ENCODE measurements at regions not wholly inside any gene's neighbourhood (a gene's known extent, or its start where the extent isn't known, plus 50 kb on each side); places are given as distances from the start of the nearest gene placed in this dataset.
A peak's percentile ranks its signal among the peaks of the same experiment; 100 is the strongest.

DNA sequence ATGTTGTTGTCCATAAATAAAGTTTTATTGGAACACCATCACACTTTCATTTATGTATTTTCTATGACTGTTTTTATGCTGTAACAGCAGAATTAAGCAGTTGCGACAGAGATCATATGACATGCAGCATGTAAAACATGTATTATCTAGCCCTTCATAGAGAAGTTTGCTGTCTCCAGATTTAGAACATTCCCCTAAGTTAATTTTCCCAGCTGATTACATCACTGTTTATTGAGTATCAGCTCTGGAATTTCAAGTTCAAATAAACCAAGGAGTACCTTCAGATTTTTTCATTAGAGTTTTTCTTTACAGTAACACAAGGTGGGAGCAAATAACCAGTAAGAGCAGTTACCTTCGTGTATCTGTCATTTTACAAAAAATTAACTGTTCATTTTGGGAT is 792.8 kb downstream of the USP25 start:
- CTCF ChIA-PET: no interaction called here
- Histone ChIP-seq H3K27me3 (replicated peaks in 2 of 5; ENCODE audit: control insufficient read depth in 4 of 5, insufficient read depth in 5 of 5, low read length in 4 of 5) (no peaks in the 10 kb centered on the region), H3K4me3 (ENCODE audit: control insufficient read depth in 1 of 7, extremely low read depth in 1 of 7, insufficient read depth in 4 of 7, low read depth in 2 of 7, low read length in 6 of 7) (no peak overlapping the region), H3K4me1 (ENCODE audit: control extremely low read depth in 1 of 4, control insufficient read depth in 4 of 4, insufficient read depth in 4 of 4, low read length in 3 of 4) (no peaks in the 10 kb centered on the region), H3K36me3 (ENCODE audit: control insufficient read depth in 4 of 4, insufficient read depth in 4 of 4, low read length in 3 of 4) (no peaks in the 10 kb centered on the region), H3K9me3 (ENCODE audit: control extremely low read depth in 1 of 5, control insufficient read depth in 4 of 5, insufficient read depth in 2 of 5, low read depth in 1 of 5, low read length in 4 of 5) (peaks cover 0 to 1% (median 0%) of the 10 kb centered on the region in 5 experiments), H3K27ac (ENCODE audit: insufficient read depth in 1 of 2, low read depth in 1 of 2, low read length in 2 of 2, poor library complexity in 1 of 2, severe bottlenecking in 2 of 2) (no peak overlapping the region)
- WGBS (ENCODE audit: insufficient coverage): no CpG with 5 or more reads among the region's 2 CpGs
- POLR2A ChIA-PET: no interaction called here
- no peak for DNase-seq

- no peak for DNase-seq
- Histone ChIP-seq H3K27me3 (replicated peaks in 2 of 5; ENCODE audit: control insufficient read depth in 4 of 5, insufficient read depth in 5 of 5, low read length in 4 of 5) (no peaks in the 10 kb centered on the region), H3K4me3 (ENCODE audit: control insufficient read depth in 1 of 7, extremely low read depth in 1 of 7, insufficient read depth in 4 of 7, low read depth in 2 of 7, low read length in 6 of 7) (no peak overlapping the region), H3K4me1 (ENCODE audit: control extremely low read depth in 1 of 4, control insufficient read depth in 4 of 4, insufficient read depth in 4 of 4, low read length in 3 of 4) (no peaks in the 10 kb centered on the region), H3K36me3 (ENCODE audit: control insufficient read depth in 4 of 4, insufficient read depth in 4 of 4, low read length in 3 of 4) (no peaks in the 10 kb centered on the region), H3K27ac (ENCODE audit: insufficient read depth in 1 of 2, low read depth in 1 of 2, low read length in 2 of 2, poor library complexity in 1 of 2, severe bottlenecking in 2 of 2) (no peak overlapping the region), H3K9me3 (ENCODE audit: control extremely low read depth in 1 of 5, control insufficient read depth in 4 of 5, insufficient read depth in 2 of 5, low read depth in 1 of 5, low read length in 4 of 5) (peaks cover 0 to 9% (median 0%) of the 10 kb centered on the region in 5 experiments)
- no CpG with 5 or more reads among the region's 2 CpGs for WGBS (ENCODE audit: insufficient coverage)
- CTCF ChIA-PET: no interaction called here
- POLR2A ChIA-PET: no interaction called here
Observed at GRCh38 chr21:16530656-16531055, 800.9 kb downstream of the USP25 start.

GRCh38 chr21:16532840-16533239 is 803.1 kb downstream of the USP25 start:
- DNase-seq: peak in 2 of 3 donors; percentile 14 to 31
- no peaks in the 10 kb centered on the region for H3K36me3 ChIP-seq (ENCODE audit: control insufficient read depth in 4 of 4, insufficient read depth in 4 of 4, low read length in 3 of 4)
- H3K9me3 ChIP-seq (ENCODE audit: control extremely low read depth in 1 of 5, control insufficient read depth in 4 of 5, insufficient read depth in 2 of 5, low read depth in 1 of 5, low read length in 4 of 5): peaks cover 0 to 9% (median 0%) of the 10 kb centered on the region in 5 experiments
- no peak overlapping the region for H3K27ac ChIP-seq (ENCODE audit: insufficient read depth in 1 of 2, low read depth in 1 of 2, low read length in 2 of 2, poor library complexity in 1 of 2, severe bottlenecking in 2 of 2)
- H3K4me3 ChIP-seq (ENCODE audit: control insufficient read depth in 1 of 7, extremely low read depth in 1 of 7, insufficient read depth in 4 of 7, low read depth in 2 of 7, low read length in 6 of 7): no peak overlapping the region
- CTCF ChIA-PET: no interaction called here
- H3K27me3 ChIP-seq (replicated peaks in 2 of 5; ENCODE audit: control insufficient read depth in 4 of 5, insufficient read depth in 5 of 5, low read length in 4 of 5): no peaks in the 10 kb centered on the region
- 80% methylated on average over 2 of the region's 4 CpGs for WGBS (ENCODE audit: insufficient coverage)
- POLR2A ChIA-PET: no interaction called here
- no peaks in the 10 kb centered on the region for H3K4me1 ChIP-seq (ENCODE audit: control extremely low read depth in 1 of 4, control insufficient read depth in 4 of 4, insufficient read depth in 4 of 4, low read length in 3 of 4)

DNA sequence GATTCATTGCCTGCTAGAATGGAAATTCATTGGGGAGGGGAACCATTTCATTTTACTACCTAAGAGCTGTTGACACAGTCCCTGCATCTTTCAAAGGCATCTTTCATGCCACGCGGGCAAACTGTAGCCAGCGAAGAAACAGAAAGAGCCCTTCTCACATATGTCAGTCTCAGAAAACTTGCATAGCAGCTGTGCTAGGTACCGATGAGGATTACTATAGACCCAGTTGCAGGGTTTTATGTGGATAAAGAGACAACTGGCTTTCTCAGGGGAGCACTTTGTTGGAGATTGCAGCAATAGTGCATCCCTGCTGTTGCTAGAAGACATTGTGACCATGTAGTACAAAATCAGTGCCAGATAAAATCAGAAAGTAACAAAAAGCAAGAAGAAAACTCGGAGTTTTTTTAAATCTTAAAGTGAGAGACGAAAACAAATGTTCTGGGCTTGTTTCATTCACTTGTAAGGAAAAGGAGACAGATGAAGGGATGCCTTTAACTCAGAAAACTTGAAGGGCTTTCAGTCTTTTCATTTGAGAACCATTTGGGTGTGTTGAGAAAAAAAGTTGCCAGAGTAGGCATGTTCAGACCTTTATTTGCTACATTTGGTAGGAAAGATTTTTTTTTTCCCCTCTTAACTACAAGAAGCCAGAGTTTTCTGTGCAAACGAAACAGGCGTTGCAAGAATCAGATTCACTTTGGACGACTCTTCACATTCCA is 804.1 kb downstream of the USP25 start:
- no peak overlapping the region for H3K4me3 ChIP-seq (ENCODE audit: control insufficient read depth in 1 of 7, extremely low read depth in 1 of 7, insufficient read depth in 4 of 7, low read depth in 2 of 7, low read length in 6 of 7)
- H3K27ac ChIP-seq (ENCODE audit: insufficient read depth in 1 of 2, low read depth in 1 of 2, low read length in 2 of 2, poor library complexity in 1 of 2, severe bottlenecking in 2 of 2): no peak overlapping the region

DNA sequence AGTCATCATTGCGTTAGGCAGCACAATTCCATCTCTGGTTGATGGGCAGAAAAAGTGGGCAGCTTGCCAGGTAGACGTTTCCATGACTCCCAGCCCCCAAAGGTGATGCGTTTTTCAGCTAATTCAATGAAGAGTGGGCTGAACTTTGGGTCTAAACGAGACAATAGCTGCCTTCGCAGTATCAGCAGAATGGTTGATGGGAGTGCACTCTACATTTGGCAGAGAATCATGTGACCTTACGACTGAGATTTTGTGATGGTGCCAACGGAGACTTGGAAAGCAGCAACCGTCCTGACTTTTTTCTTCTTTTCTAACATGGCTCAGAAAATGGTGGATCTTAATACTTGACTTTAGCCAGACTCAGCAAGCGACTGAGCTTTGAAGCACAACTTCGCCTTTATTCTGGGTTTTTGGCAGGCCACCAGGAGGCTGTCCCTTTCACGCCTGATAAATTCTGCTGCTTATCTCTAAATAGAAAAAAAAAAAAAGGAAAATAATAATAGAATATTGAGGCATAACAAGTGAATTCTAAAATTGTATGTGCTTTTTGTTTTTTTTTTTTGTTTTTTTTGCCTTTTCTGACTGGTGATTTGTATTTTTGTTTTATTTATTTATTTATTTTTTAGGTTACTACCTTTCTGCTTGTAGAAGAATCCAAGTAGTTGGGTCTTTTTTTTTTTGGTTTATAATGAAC is 804.8 kb downstream of the USP25 start:
- 95% methylated on average over 9 of the region's 11 CpGs for WGBS (ENCODE audit: insufficient coverage)
- ChIA-PET CTCF (interaction anchor here (0.8 kb wide), 1 partner anchor 30 kb away, joined by 3 read pairs; no protein-coding TSS in a partner anchor), POLR2A (no interaction called here)
- Histone ChIP-seq H3K27ac (ENCODE audit: insufficient read depth in 1 of 2, low read depth in 1 of 2, low read length in 2 of 2, poor library complexity in 1 of 2, severe bottlenecking in 2 of 2) (no peak overlapping the region), H3K36me3 (ENCODE audit: control insufficient read depth in 4 of 4, insufficient read depth in 4 of 4, low read length in 3 of 4) (no peaks in the 10 kb centered on the region), H3K4me3 (ENCODE audit: control insufficient read depth in 1 of 7, extremely low read depth in 1 of 7, insufficient read depth in 4 of 7, low read depth in 2 of 7, low read length in 6 of 7) (no peak overlapping the region), H3K9me3 (ENCODE audit: control extremely low read depth in 1 of 5, control insufficient read depth in 4 of 5, insufficient read depth in 2 of 5, low read depth in 1 of 5, low read length in 4 of 5) (peaks cover 0 to 9% (median 0%) of the 10 kb centered on the region in 5 experiments), H3K27me3 (replicated peaks in 2 of 5; ENCODE audit: control insufficient read depth in 4 of 5, insufficient read depth in 5 of 5, low read length in 4 of 5) (no peaks in the 10 kb centered on the region), H3K4me1 (ENCODE audit: control extremely low read depth in 1 of 4, control insufficient read depth in 4 of 4, insufficient read depth in 4 of 4, low read length in 3 of 4) (no peaks in the 10 kb centered on the region)
- no peak for DNase-seq

More for the DNA sequence above, 804.1 kb downstream of the USP25 start:
- ChIA-PET POLR2A (no interaction called here), CTCF (interaction anchor here (0.8 kb wide), 1 partner anchor 31 kb away, joined by 3 read pairs; no protein-coding TSS in a partner anchor)
- H3K27me3 ChIP-seq (replicated peaks in 2 of 5; ENCODE audit: control insufficient read depth in 4 of 5, insufficient read depth in 5 of 5, low read length in 4 of 5): no peaks in the 10 kb centered on the region
- no peak for DNase-seq
- H3K4me1 ChIP-seq (ENCODE audit: control extremely low read depth in 1 of 4, control insufficient read depth in 4 of 4, insufficient read depth in 4 of 4, low read length in 3 of 4): no peaks in the 10 kb centered on the region
- WGBS (ENCODE audit: insufficient coverage): 95% methylated on average over 4 of the region's 9 CpGs
- no peaks in the 10 kb centered on the region for H3K36me3 ChIP-seq (ENCODE audit: control insufficient read depth in 4 of 4, insufficient read depth in 4 of 4, low read length in 3 of 4)
- peaks cover 0 to 9% (median 0%) of the 10 kb centered on the region in 5 experiments for H3K9me3 ChIP-seq (ENCODE audit: control extremely low read depth in 1 of 5, control insufficient read depth in 4 of 5, insufficient read depth in 2 of 5, low read depth in 1 of 5, low read length in 4 of 5)

GRCh38 chr21:16535102-16535422 is 805.3 kb downstream of the USP25 start:
- no peak for DNase-seq
- ChIA-PET CTCF (no interaction called here), POLR2A (no interaction called here)
- no peak overlapping the region for H3K4me3 ChIP-seq (ENCODE audit: control insufficient read depth in 1 of 7, extremely low read depth in 1 of 7, insufficient read depth in 4 of 7, low read depth in 2 of 7, low read length in 6 of 7)
- H3K36me3 ChIP-seq (ENCODE audit: control insufficient read depth in 4 of 4, insufficient read depth in 4 of 4, low read length in 3 of 4): no peaks in the 10 kb centered on the region
- peaks cover 0 to 9% (median 0%) of the 10 kb centered on the region in 5 experiments for H3K9me3 ChIP-seq (ENCODE audit: control extremely low read depth in 1 of 5, control insufficient read depth in 4 of 5, insufficient read depth in 2 of 5, low read depth in 1 of 5, low read length in 4 of 5)
- WGBS (ENCODE audit: insufficient coverage): 100% methylated on average over 5 of the region's 6 CpGs
- no peaks in the 10 kb centered on the region for H3K27me3 ChIP-seq (replicated peaks in 2 of 5; ENCODE audit: control insufficient read depth in 4 of 5, insufficient read depth in 5 of 5, low read length in 4 of 5)
- no peaks in the 10 kb centered on the region for H3K4me1 ChIP-seq (ENCODE audit: control extremely low read depth in 1 of 4, control insufficient read depth in 4 of 4, insufficient read depth in 4 of 4, low read length in 3 of 4)
- no peak overlapping the region for H3K27ac ChIP-seq (ENCODE audit: insufficient read depth in 1 of 2, low read depth in 1 of 2, low read length in 2 of 2, poor library complexity in 1 of 2, severe bottlenecking in 2 of 2)

- WGBS (ENCODE audit: insufficient coverage): no CpG with 5 or more reads among the region's 1 CpG
- H3K9me3 ChIP-seq (ENCODE audit: control extremely low read depth in 1 of 5, control insufficient read depth in 4 of 5, insufficient read depth in 2 of 5, low read depth in 1 of 5, low read length in 4 of 5): peaks cover 0 to 8% (median 0%) of the 10 kb centered on the region in 5 experiments
- no peak overlapping the region for H3K27ac ChIP-seq (ENCODE audit: insufficient read depth in 1 of 2, low read depth in 1 of 2, low read length in 2 of 2, poor library complexity in 1 of 2, severe bottlenecking in 2 of 2)
- no peak for DNase-seq
- ChIA-PET CTCF (no interaction called here), POLR2A (no interaction called here)
- no peaks in the 10 kb centered on the region for H3K27me3 ChIP-seq (replicated peaks in 2 of 5; ENCODE audit: control insufficient read depth in 4 of 5, insufficient read depth in 5 of 5, low read length in 4 of 5)
- no peak overlapping the region for H3K4me3 ChIP-seq (ENCODE audit: control insufficient read depth in 1 of 7, extremely low read depth in 1 of 7, insufficient read depth in 4 of 7, low read depth in 2 of 7, low read length in 6 of 7)
- H3K4me1 ChIP-seq (ENCODE audit: control extremely low read depth in 1 of 4, control insufficient read depth in 4 of 4, insufficient read depth in 4 of 4, low read length in 3 of 4): no peaks in the 10 kb centered on the region
- no peaks in the 10 kb centered on the region for H3K36me3 ChIP-seq (ENCODE audit: control insufficient read depth in 4 of 4, insufficient read depth in 4 of 4, low read length in 3 of 4)
Observed at GRCh38 chr21:16535626-16536025, 805.8 kb downstream of the USP25 start.
